ENCODE measurements at regions not wholly inside any gene's neighbourhood (a gene's known extent, or its start where the extent isn't known, plus 50 kb on each side); places are given as distances from the start of the nearest gene placed in this dataset.

DNA sequence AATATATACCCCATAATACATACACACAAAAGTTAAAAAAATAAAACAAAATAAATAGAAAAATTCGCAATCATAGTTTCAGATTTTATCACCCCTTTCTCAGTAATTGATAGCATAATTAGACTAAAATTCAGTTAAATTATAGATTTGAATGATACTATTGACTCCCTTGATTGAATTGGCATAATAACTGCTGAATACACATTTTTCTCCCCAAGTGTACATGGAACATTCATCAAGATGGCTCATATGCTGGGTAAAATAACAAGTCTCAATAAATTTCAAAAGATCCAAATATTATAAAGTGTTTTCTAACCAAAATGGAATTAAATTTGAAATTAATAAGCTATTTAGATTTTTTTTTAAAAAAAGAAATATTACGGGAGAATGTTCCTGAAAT is 616.1 kb downstream of the MAFB start:
- WGBS (ENCODE audit: insufficient coverage), result no CpG with 5 or more reads among the region's 2 CpGs
- Mint-ChIP-seq H3K27me3 (ENCODE audit: low read depth in 3 of 3) (peaks cover 0 to 2% (median 0%) of the 10 kb centered on the region in 3 donors), H3K9me3 (peaks cover 2 to 17% (median 3%) of the 10 kb centered on the region in 7 donors), H3K4me3 (no peak overlapping the region), H3K4me1 (no peaks in the 10 kb centered on the region), H3K36me3 (no peaks in the 10 kb centered on the region), H3K27ac (no peak overlapping the region)
- Histone ChIP-seq H3K4me2 (replicated peaks; ENCODE audit: extremely low read depth, low read length, poor library complexity, severe bottlenecking) (no peak overlapping the region), H3K36me3 (replicated peaks in 1 of 2; ENCODE audit: control insufficient read depth in 1 of 2, insufficient read depth in 2 of 2, low read length in 2 of 2) (no peaks in the 10 kb centered on the region), H4K20me1 (ENCODE audit: insufficient read depth, low read length) (no peaks in the 10 kb centered on the region), H3K27ac (ENCODE audit: low read depth in 1 of 2, low read length in 2 of 2) (no peak overlapping the region), H3K9me3 (replicated peaks in 1 of 2; ENCODE audit: control insufficient read depth in 1 of 2, insufficient read depth in 1 of 2, low read length in 2 of 2) (no peaks in the 10 kb centered on the region), H2AFZ (ENCODE audit: insufficient read depth, low read depth, low read length, poor library complexity, severe bottlenecking) (no peak overlapping the region), H3K4me1 (ENCODE audit: control insufficient read depth in 1 of 2, insufficient read depth in 2 of 2, low read length in 2 of 2) (no peaks in the 10 kb centered on the region), H3K27me3 (ENCODE audit: control insufficient read depth in 2 of 2, insufficient read depth in 2 of 2, low read length in 2 of 2) (no peaks in the 10 kb centered on the region), H3K4me3 (replicated peaks in 1 of 3; ENCODE audit: low read depth in 2 of 3, low read length in 3 of 3) (no peak overlapping the region), H3K9ac (ENCODE audit: insufficient read depth, low read length, poor library complexity, severe bottlenecking) (no peak overlapping the region), H3K79me2 (ENCODE audit: insufficient read depth, low read length) (no peaks in the 10 kb centered on the region)
- intact Hi-C loops (cut with micrococcal nuclease), result no loop called here
- DNase-seq, result no peak
- TF ChIP-seq CTCF (IDR thresholded peaks at IDR 0.05), result no peak

DNA sequence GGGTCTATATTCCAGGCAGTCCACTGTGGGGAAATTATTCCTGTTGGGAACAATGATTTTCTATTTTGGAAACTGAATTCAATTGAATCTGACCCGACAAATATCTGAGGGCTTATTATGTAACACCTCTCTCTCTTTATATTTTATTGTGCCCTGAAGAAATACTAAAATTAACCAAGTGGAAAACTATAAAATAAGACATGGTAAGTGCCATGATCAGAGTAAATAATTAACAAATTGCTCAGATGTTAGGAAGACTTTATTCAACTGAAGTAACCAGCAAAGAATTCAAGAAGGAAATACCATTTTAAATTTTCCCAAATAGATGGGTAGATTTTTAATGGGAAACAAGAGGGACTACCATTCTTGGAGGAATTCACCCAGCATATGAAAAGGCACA is 632.9 kb downstream of the MAFB start:
- H3K4me1 ChIP-seq (ENCODE audit: control insufficient read depth in 1 of 2, insufficient read depth in 2 of 2, low read length in 2 of 2), result no peaks in the 10 kb centered on the region
- no peak overlapping the region for H3K4me3 ChIP-seq (replicated peaks in 1 of 3; ENCODE audit: low read depth in 2 of 3, low read length in 3 of 3)
- peaks cover 0 to 5% (median 0%) of the 10 kb centered on the region in 3 donors for H3K27me3 Mint-ChIP-seq (ENCODE audit: low read depth in 3 of 3)
- TF ChIP-seq CTCF (IDR thresholded peaks at IDR 0.05), result no peak
- no peaks in the 10 kb centered on the region for H3K27me3 ChIP-seq (ENCODE audit: control insufficient read depth in 2 of 2, insufficient read depth in 2 of 2, low read length in 2 of 2)
- no peak overlapping the region for H3K4me3 Mint-ChIP-seq
- no CpG with 5 or more reads among the region's 1 CpG for WGBS (ENCODE audit: insufficient coverage)
- no peak for DNase-seq
- no peak overlapping the region for H2AFZ ChIP-seq (ENCODE audit: insufficient read depth, low read depth, low read length, poor library complexity, severe bottlenecking)
- no peaks in the 10 kb centered on the region for H4K20me1 ChIP-seq (ENCODE audit: insufficient read depth, low read length)
- no peak overlapping the region for H3K27ac Mint-ChIP-seq
- intact Hi-C loops (cut with micrococcal nuclease), result no loop called here
- peaks cover 3 to 14% (median 8%) of the 10 kb centered on the region in 7 donors for H3K9me3 Mint-ChIP-seq
- H3K36me3 ChIP-seq (replicated peaks in 1 of 2; ENCODE audit: control insufficient read depth in 1 of 2, insufficient read depth in 2 of 2, low read length in 2 of 2), result no peaks in the 10 kb centered on the region
- peaks cover 5 to 9% of the 10 kb centered on the region in 2 donors for H3K9me3 ChIP-seq (replicated peaks in 1 of 2; ENCODE audit: control insufficient read depth in 1 of 2, insufficient read depth in 1 of 2, low read length in 2 of 2)
- H3K36me3 Mint-ChIP-seq, result no peaks in the 10 kb centered on the region
- H3K79me2 ChIP-seq (ENCODE audit: insufficient read depth, low read length), result no peaks in the 10 kb centered on the region
- no peaks in the 10 kb centered on the region for H3K4me1 Mint-ChIP-seq
- no peak overlapping the region for H3K27ac ChIP-seq (ENCODE audit: low read depth in 1 of 2, low read length in 2 of 2)
- H3K4me2 ChIP-seq (replicated peaks; ENCODE audit: extremely low read depth, low read length, poor library complexity, severe bottlenecking), result no peak overlapping the region
- no peak overlapping the region for H3K9ac ChIP-seq (ENCODE audit: insufficient read depth, low read length, poor library complexity, severe bottlenecking)
